GM21360 (cell line): ENCODE measurements at regions not wholly inside any gene's neighbourhood (a gene's known extent, or its start where the extent isn't known, plus 50 kb on each side); places are given as distances from the start of the nearest gene placed in this dataset.
"Not testable (repeated sequence)": the region's sequence is repeated elsewhere in the genome, so short reads cannot be mapped to it uniquely, and the experiment has no call there.

ENCODE experiments used
- ATAC-seq: cut with Tn5 transposase; IDR thresholded peaks from one replicate; pipeline ENCODE4 v1.9.1; 2021; ENCODE audit warnings: mild to moderate bottlenecking, moderate library complexity; ENCODE audit not compliant: unreplicated experiment

- ATAC-seq: no peak
These were observed 329.9 kb downstream of the QKI start for GRCh38 chr6:163744256-163744925.

- ATAC-seq: no peak
These were observed 329.3 kb downstream of the QKI start for GRCh38 chr6:163743796-163744195.

GRCh38 chr6:163741743-163742363 is 327.3 kb downstream of the QKI start:
- ATAC-seq: no peak

- ATAC-seq: no peak
These were observed 326.8 kb downstream of the QKI start for GRCh38 chr6:163741342-163741741.

- no peak for ATAC-seq
These were observed 325.4 kb downstream of the QKI start for GRCh38 chr6:163739966-163740365.

- ATAC-seq: no peak
These were observed 324.8 kb downstream of the QKI start for GRCh38 chr6:163739408-163739725.

GRCh38 chr6:163738725-163739407 is 324.3 kb downstream of the QKI start:
- peak; percentile 78 for ATAC-seq

- ATAC-seq: peak; percentile 3
These were observed 323.8 kb downstream of the QKI start for GRCh38 chr6:163738304-163738703.

GRCh38 chr6:163735076-163735475 is 320.6 kb downstream of the QKI start:
- no peak for ATAC-seq

GRCh38 chr6:163733061-163733460 is 318.5 kb downstream of the QKI start:
- no peak for ATAC-seq

GRCh38 chr6:163732479-163732878 is 318.0 kb downstream of the QKI start:
- ATAC-seq: no peak

GRCh38 chr6:163732014-163732351 is 317.5 kb downstream of the QKI start:
- ATAC-seq: not testable (repeated sequence)

GRCh38 chr6:163731215-163732013 is 316.9 kb downstream of the QKI start:
- no peak for ATAC-seq

- ATAC-seq: no peak
These were observed 316.0 kb downstream of the QKI start for GRCh38 chr6:163730246-163731210.

- no peak for ATAC-seq
These were observed 314.8 kb downstream of the QKI start for GRCh38 chr6:163729127-163729872.

- ATAC-seq: no peak
These were observed 314.1 kb downstream of the QKI start for GRCh38 chr6:163728442-163729126.

- no peak for ATAC-seq
These were observed 311.6 kb downstream of the QKI start for GRCh38 chr6:163726037-163726695.

- no peak for ATAC-seq
These were observed 310.8 kb downstream of the QKI start for GRCh38 chr6:163725008-163725941.
